ENCODE measurements at regions not wholly inside any gene's neighbourhood (a gene's known extent, or its start where the extent isn't known, plus 50 kb on each side); places are given as distances from the start of the nearest gene placed in this dataset.

- H3K27ac ChIP-seq (ENCODE audit: low read length), result no peak overlapping the region
- ATAC-seq, result peak; percentile 67
- H3K9me2 ChIP-seq (replicated peaks; ENCODE audit: low read length), result no peaks in the 10 kb centered on the region
- H3K4me2 ChIP-seq (ENCODE audit: low read length), result no peak overlapping the region
- peak; percentile 53 for DNase-seq
- H3K4me3 ChIP-seq (ENCODE audit: low read length), result no peak overlapping the region
- no peaks in the 10 kb centered on the region for H3K9me3 ChIP-seq (ENCODE audit: low read length)
- BruUV-seq (replicated peaks), result no TSS peak
- intact Hi-C loops (cut with micrococcal nuclease), result no loop called here
- no peaks in the 10 kb centered on the region for H3K36me3 ChIP-seq (ENCODE audit: low read depth, low read length)
- ChIA-PET POLR2A (ENCODE audit: unreplicated experiment) (no interaction called here), CTCF (no interaction called here)
- no peak overlapping the region for H2AFZ ChIP-seq (ENCODE audit: low read length)
- no peak overlapping the region for H3K9ac ChIP-seq (ENCODE audit: low read length)
- H4K20me1 ChIP-seq (ENCODE audit: low read length), result no peaks in the 10 kb centered on the region
- H3K4me1 ChIP-seq (ENCODE audit: insufficient read depth, low read length), result peaks cover 7% of the 10 kb centered on the region
- H3K79me2 ChIP-seq (ENCODE audit: low read length), result no peaks in the 10 kb centered on the region
- no peaks in the 10 kb centered on the region for H3F3A ChIP-seq (ENCODE audit: low read length, unreplicated experiment)
- H3K27me3 ChIP-seq (ENCODE audit: low read length), result no peaks in the 10 kb centered on the region
- TF ChIP-seq EZH2 (IDR thresholded peaks at IDR 0.05; ENCODE audit: low read length, unreplicated experiment) (no peak), EZH2phosphoT487 (IDR thresholded peaks at IDR 0.05; ENCODE audit: borderline replicate concordance, low read length) (no peak), CTCF (conservative IDR thresholded peaks at IDR 0.05; ENCODE audit: low read depth, low read length) (no peak)
Measured at GRCh38 chr9:14485366-14485765, 171.4 kb upstream of the NFIB start.

DNA sequence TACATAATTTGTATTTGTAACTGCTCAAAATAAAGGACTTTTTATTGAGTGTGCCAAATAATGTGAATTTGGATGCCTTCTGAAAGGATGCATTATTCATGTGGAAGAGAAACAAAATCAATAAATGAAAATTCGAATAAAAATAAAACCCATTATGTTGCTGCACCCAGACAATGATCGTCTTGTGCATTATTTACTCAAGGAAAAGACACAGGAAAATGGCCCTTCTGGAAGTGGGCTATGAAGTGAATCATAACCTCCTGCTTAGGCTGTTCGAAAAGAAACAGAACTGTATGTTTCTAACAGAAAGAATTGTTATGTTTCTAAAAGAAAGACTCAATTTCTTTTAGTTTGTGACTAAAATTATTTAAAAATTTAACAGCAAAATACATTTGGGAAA is 168.9 kb upstream of the NFIB start:
- Histone ChIP-seq H3K9me2 (replicated peaks; ENCODE audit: low read length) (no peaks in the 10 kb centered on the region), H3K9me3 (ENCODE audit: low read length) (no peaks in the 10 kb centered on the region), H3K27ac (ENCODE audit: low read length) (no peak overlapping the region), H3K4me2 (ENCODE audit: low read length) (no peak overlapping the region), H3K9ac (ENCODE audit: low read length) (no peak overlapping the region), H3K4me1 (ENCODE audit: insufficient read depth, low read length) (peaks cover 7% of the 10 kb centered on the region), H2AFZ (ENCODE audit: low read length) (no peak overlapping the region), H3K79me2 (ENCODE audit: low read length) (no peaks in the 10 kb centered on the region), H3F3A (ENCODE audit: low read length, unreplicated experiment) (no peaks in the 10 kb centered on the region), H3K4me3 (ENCODE audit: low read length) (no peak overlapping the region), H3K27me3 (ENCODE audit: low read length) (no peaks in the 10 kb centered on the region), H4K20me1 (ENCODE audit: low read length) (no peaks in the 10 kb centered on the region), H3K36me3 (ENCODE audit: low read depth, low read length) (no peaks in the 10 kb centered on the region)
- BruUV-seq (replicated peaks), result no TSS peak
- DNase-seq (no peak), ATAC-seq (peak; percentile 65; the same call in 1 of the 2 replicates)
- ChIA-PET CTCF (no interaction called here), POLR2A (ENCODE audit: unreplicated experiment) (no interaction called here)
- intact Hi-C loops (cut with micrococcal nuclease), result no loop called here
- TF ChIP-seq EZH2 (IDR thresholded peaks at IDR 0.05; ENCODE audit: low read length, unreplicated experiment) (no peak), EZH2phosphoT487 (IDR thresholded peaks at IDR 0.05; ENCODE audit: borderline replicate concordance, low read length) (no peak), CTCF (conservative IDR thresholded peaks at IDR 0.05; ENCODE audit: low read depth, low read length) (no peak)

DNA sequence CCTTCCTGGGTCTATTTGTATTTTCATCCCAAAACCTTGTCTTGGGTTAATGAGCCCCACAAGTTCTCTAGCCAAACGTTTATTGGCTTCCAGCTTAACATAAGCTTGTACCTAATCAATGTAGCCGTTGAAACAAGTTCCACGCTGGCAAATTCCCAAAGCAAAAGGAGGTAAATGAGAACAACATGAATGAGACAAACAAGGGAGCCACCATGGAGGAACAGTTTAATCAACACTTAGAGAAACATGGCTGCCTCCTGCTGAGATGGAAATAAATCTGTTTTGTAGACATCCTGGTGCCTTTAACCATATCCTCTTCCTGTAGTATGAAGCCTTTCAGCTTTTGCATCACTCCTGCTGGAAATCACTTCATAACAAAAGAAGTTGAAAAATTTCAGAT is 166.6 kb upstream of the NFIB start:
- ChIA-PET CTCF (no interaction called here), POLR2A (ENCODE audit: unreplicated experiment) (no interaction called here)
- H3K79me2 ChIP-seq (ENCODE audit: low read length), result no peaks in the 10 kb centered on the region
- no peak overlapping the region for H3K4me2 ChIP-seq (ENCODE audit: low read length)
- TF ChIP-seq EZH2phosphoT487 (IDR thresholded peaks at IDR 0.05; ENCODE audit: borderline replicate concordance, low read length) (no peak), CTCF (conservative IDR thresholded peaks at IDR 0.05; ENCODE audit: low read depth, low read length) (no peak), EZH2 (IDR thresholded peaks at IDR 0.05; ENCODE audit: low read length, unreplicated experiment) (no peak)
- no peaks in the 10 kb centered on the region for H3K9me2 ChIP-seq (replicated peaks; ENCODE audit: low read length)
- no TSS peak for BruUV-seq (replicated peaks)
- ATAC-seq (no peak), DNase-seq (no peak)
- no peak overlapping the region for H3K27ac ChIP-seq (ENCODE audit: low read length)
- H3K36me3 ChIP-seq (ENCODE audit: low read depth, low read length), result no peaks in the 10 kb centered on the region
- H4K20me1 ChIP-seq (ENCODE audit: low read length), result no peaks in the 10 kb centered on the region
- no peaks in the 10 kb centered on the region for H3K9me3 ChIP-seq (ENCODE audit: low read length)
- H2AFZ ChIP-seq (ENCODE audit: low read length), result no peak overlapping the region
- H3K4me3 ChIP-seq (ENCODE audit: low read length), result no peak overlapping the region
- H3K9ac ChIP-seq (ENCODE audit: low read length), result no peak overlapping the region
- peaks cover 7% of the 10 kb centered on the region for H3K4me1 ChIP-seq (ENCODE audit: insufficient read depth, low read length)
- no peaks in the 10 kb centered on the region for H3K27me3 ChIP-seq (ENCODE audit: low read length)
- intact Hi-C loops (cut with micrococcal nuclease), result no loop called here
- no peaks in the 10 kb centered on the region for H3F3A ChIP-seq (ENCODE audit: low read length, unreplicated experiment)

Measured in PC-3 (cell line).